HG02981 (cell line): ENCODE measurements at regions not wholly inside any gene's neighbourhood (a gene's known extent, or its start where the extent isn't known, plus 50 kb on each side); places are given as distances from the start of the nearest gene placed in this dataset.

Experiments
- ATAC-seq: cut with Tn5 transposase; IDR thresholded peaks from one replicate; pipeline ENCODE4 v1.9.1; 2021; ENCODE audit warnings: mild to moderate bottlenecking, moderate library complexity; ENCODE audit not compliant: unreplicated experiment

DNA sequence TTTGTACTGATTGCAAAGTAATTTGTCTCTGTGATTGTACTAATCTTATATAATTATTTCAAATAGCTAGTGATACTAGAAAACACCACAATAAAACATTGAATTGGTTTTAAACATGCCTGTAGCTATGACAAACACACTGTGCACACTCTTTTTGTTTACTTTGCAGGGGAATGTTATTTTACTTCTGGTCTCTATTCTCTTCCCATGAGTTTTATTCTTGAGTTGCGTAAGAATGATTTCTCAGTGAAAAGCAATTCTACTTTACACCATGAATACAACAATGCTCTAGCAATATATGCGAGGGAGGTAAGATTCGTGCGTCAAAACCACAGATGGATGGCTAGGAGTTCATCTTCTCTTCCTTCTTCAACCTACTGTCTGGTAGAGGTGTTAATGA is 68.4 kb upstream of the PHACTR1 start:
- ATAC-seq, result no peak

DNA sequence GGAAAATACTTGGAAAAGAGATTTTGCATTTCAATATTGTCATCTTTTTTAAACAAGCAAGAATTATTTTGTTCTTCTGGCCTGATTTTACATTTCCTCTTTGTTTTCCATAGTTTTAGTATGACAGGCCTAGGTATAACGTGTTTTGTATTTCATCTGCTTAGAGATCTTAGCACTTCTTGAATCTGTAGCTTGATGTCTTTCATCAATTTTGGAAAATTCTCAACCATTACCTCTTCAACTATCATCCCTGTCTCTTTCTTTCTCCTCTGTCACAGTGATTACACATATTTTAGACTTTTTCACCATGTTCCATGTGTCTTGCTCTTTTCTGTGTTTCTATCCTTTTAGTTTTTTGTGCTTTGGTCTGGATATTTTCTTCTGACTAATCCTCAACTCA is 67.2 kb upstream of the PHACTR1 start:
- ATAC-seq, result no peak

DNA sequence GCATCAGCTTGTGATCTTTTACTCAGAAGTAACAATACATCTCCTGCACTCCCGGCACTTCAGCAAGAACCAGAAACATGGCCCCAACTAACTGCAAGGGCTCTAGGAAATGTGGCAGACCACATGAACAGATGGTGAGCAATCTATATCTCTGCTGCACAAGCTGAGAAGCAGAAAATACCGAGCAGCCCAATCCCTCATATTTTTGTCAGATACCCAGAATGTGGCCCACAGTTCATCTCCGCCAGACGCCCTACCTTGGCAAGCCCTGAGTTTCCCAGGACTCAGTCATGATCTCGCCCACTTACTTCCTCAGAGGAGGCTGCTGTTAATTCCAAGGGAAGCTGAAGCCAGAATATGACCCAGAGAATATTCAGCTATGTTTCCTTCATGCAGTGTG is 63.1 kb upstream of the PHACTR1 start:
- ATAC-seq, result no peak

DNA sequence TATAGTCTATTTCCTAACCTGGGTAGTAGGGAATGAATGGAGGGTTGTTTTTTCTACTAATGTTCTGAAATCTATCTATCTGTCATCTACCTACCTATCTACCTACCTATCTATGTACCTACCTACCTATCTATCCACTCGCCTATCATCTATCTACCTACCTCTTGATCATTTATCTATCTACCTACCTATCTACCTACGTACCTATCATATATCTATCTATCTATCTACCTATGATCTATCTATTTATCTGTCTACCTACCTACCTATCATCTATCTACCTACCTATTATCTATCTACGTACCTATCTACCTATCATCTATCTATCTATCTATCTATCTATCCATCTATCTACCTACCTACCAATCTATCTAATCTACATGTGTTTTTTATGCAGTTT is 62.5 kb upstream of the PHACTR1 start:
- ATAC-seq, result no peak

DNA sequence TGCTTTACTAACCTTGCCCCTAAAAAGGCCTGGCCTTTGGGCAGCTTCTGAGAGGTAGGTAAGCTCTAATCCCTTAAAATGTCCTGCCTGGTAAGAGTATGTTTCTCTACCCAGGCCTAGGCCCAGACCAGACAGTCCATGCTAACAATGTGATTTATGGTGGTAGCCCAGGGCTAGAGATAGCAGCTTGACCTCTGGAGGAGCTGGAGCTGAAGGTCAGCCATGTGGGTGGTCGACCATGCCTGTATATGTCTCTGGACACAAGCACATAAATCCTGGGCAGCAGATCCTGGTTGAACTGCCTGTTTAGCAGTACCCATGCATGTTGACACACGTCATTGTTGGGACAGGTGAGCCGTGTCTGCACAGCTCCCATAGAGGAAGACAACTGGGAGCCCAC is 62.1 kb upstream of the PHACTR1 start:
- no peak for ATAC-seq

DNA sequence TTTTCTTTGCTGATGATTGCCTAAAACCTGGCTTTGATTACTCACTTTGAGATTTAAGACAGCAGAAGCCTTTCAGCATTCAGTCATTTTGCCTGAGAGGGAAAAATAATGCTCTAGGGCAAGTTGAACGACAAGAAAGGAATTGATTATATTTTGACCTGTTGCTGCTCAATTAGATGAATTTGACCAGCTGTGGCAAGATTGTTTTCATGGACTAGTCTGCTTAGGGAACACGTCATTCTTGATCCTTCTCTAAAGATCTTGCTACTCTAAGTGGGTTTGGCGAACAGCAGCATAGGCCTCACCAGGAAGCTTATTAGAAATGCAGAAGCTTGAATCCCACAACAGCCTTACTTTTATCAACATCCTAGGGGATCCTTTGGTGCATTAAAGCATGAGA is 59.7 kb upstream of the PHACTR1 start:
- ATAC-seq, result no peak

DNA sequence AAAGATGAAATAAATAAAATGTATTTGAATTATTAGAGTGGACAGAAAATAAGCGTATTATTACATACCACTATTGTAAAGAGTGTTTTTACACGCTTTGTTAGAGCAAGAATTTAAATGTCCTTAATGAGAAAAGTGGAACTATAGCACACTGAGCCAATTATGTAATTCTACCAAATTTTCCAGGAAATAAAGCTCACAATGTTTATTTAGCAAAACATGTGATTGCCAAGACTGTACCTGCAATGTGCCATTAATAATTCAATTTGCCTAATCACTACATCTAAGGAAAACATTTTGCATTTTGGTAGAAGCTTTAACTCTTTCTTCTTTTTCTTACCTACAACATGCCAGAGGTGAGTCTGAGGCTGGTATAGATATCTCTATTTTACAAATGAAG is 58.7 kb upstream of the PHACTR1 start:
- no peak for ATAC-seq

DNA sequence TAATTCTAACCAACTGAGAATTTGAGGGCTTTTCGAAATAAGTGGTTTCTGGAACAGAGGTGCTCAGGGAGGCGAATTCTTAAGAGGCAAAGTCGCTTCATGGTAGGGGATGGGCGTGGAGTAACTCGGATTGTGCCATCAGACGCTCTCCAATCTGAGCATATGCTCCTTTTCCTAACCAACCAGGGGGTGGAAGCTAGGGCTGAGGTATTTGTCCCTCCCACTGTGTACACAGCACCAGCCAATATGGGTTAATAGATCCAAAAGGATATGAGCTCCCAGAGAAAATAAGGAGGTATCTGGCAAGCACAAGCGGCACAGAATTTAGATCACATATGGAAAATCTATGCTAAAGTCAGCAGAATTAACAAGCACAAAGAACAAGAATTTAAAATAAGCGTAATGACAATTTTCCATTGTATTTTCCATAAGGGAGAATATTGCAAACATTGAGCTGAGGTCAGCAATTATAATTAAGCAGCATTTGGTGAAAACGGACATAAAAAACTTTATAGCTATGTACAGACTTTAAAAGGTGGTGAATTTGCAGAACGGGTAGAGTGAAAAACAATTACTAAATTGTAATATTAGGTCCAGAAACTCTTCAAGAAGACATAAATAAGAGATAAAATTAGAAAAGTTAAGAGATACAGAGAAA is 55.0 kb upstream of the PHACTR1 start:
- no peak for ATAC-seq
